ENCODE measurements at regions not wholly inside any gene's neighbourhood (a gene's known extent, or its start where the extent isn't known, plus 50 kb on each side); places are given as distances from the start of the nearest gene placed in this dataset.

- no peak for TF ChIP-seq CTCF (IDR thresholded peaks at IDR 0.05; ENCODE audit: extremely low read depth, missing control alignments)
- DNase-seq (ENCODE audit: low spot score) = no peak
Measured at GRCh38 chrX:79444694-79445210, 77.6 kb upstream of the ITM2A start.

GRCh38 chrX:79443121-79443520, 76.0 kb upstream of the ITM2A start:
- no peak for TF ChIP-seq CTCF (IDR thresholded peaks at IDR 0.05; ENCODE audit: extremely low read depth, missing control alignments)
- no peak for DNase-seq (ENCODE audit: low spot score)

- no peak for DNase-seq (ENCODE audit: low spot score)
- TF ChIP-seq CTCF (IDR thresholded peaks at IDR 0.05; ENCODE audit: extremely low read depth, missing control alignments) = no peak
Measured at GRCh38 chrX:79440336-79440735, 73.2 kb upstream of the ITM2A start.

Data from GM20000 (cell line).